Astrocyte (in vitro differentiated cells and primary cell): ENCODE measurements at regions not wholly inside any gene's neighbourhood (a gene's known extent, or its start where the extent isn't known, plus 50 kb on each side); places are given as distances from the start of the nearest gene placed in this dataset.

Experiments
- EZH2 ChIP-seq: IDR thresholded peaks from 2 replicates; pipeline ENCODE4 v1.6.1; 2012; ENCODE audit warnings: mild to moderate bottlenecking, low read length, inconsistent platforms; ENCODE audit not compliant: insufficient read depth
- TF ChIP-seq, protein P1 (sequence below): IDR thresholded peaks from 2 replicates; pipeline ENCODE4 v1.5.1; 2011; ENCODE audit warnings: low read depth, mild to moderate bottlenecking, inconsistent platforms, low read length, moderate library complexity; ENCODE audit not compliant: insufficient read depth

DNA sequence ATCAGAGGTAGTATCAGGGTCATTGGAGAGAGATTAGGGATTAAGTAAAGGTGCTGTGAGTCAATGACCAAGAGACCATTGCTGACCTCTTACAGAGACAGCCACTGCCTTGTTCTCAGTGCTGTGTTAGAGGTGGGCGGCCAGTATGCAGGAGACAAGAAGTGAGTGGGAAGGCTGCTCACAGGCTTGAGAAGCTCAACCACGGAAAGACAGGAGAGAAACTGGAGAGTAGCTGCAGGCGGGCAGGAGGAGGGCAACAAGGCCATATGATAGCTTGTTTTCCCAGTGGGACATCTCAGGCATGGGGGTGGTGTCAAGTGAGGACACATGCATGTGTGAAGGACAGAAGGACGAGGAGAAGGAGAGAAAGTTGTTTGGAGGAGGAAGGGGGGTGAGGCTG, 237.3 kb downstream of the PDCD6IP start:
- TF ChIP-seq, protein P1, sequence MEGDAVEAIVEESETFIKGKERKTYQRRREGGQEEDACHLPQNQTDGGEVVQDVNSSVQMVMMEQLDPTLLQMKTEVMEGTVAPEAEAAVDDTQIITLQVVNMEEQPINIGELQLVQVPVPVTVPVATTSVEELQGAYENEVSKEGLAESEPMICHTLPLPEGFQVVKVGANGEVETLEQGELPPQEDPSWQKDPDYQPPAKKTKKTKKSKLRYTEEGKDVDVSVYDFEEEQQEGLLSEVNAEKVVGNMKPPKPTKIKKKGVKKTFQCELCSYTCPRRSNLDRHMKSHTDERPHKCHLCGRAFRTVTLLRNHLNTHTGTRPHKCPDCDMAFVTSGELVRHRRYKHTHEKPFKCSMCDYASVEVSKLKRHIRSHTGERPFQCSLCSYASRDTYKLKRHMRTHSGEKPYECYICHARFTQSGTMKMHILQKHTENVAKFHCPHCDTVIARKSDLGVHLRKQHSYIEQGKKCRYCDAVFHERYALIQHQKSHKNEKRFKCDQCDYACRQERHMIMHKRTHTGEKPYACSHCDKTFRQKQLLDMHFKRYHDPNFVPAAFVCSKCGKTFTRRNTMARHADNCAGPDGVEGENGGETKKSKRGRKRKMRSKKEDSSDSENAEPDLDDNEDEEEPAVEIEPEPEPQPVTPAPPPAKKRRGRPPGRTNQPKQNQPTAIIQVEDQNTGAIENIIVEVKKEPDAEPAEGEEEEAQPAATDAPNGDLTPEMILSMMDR = no peak
- TF ChIP-seq EZH2 = no peak
